Upper lobe of left lung (tissue), 6 donors: ENCODE measurements at regions not wholly inside any gene's neighbourhood (a gene's known extent, or its start where the extent isn't known, plus 50 kb on each side); places are given as distances from the start of the nearest gene placed in this dataset.
"Not testable (repeated sequence)": the region's sequence is repeated elsewhere in the genome, so short reads cannot be mapped to it uniquely, and the experiment has no call there.

Source experiments
- ATAC-seq, 2 donors: fragments of 200-7000 bp; cut with Tn5 transposase; one replicate each; pipeline ENCODE4 v1.9.1; 2022; ENCODE audit warnings: mild to moderate bottlenecking in 2 of 2, moderate library complexity in 2 of 2; ENCODE audit not compliant: low FRiP score in 2 of 2
- DNase-seq, 2 donors: peaks; one replicate each; pipeline ENCODE4 v3.0.0-alpha.2; 2019 to 2020
- H3K27ac ChIP-seq, 4 donors: fragments of 200-600 bp; sonication (generic); one replicate each; pipeline ENCODE4 v1.5.1; 2016 to 2019
- H3K27me3 ChIP-seq, 4 donors: fragments of 200-600 bp; sonication (generic); one replicate each; pipeline ENCODE4 v1.5.1; 2017 to 2019
- H3K36me3 ChIP-seq, 4 donors: fragments of 200-600 bp; sonication (generic); one replicate each; pipeline ENCODE4 v1.5.1; 2016 to 2019
- H3K4me1 ChIP-seq, 4 donors: fragments of 200-600 bp; sonication (generic); one replicate each; pipeline ENCODE4 v1.5.1; 2018 to 2019
- H3K4me3 ChIP-seq, 4 donors: fragments of 200-600 bp; sonication (generic); one replicate each; pipeline ENCODE4 v1.5.1; 2017 to 2019; ENCODE audit warnings: mild to moderate bottlenecking in 2 of 4, moderate library complexity in 1 of 4
- H3K9me3 ChIP-seq, 4 donors: fragments of 200-600 bp; sonication (generic); one replicate each; pipeline ENCODE4 v1.5.1; 2018 to 2019
- CTCF ChIP-seq, 6 experiments: fragments of 450-650 bp in 4 of 6; fragments of 200-600 bp in 2 of 6; sonication (generic) in 2 of 6; IDR thresholded peaks; one replicate each; pipeline ENCODE4 v1.5.1; 2016 to 2019; ENCODE audit warnings: antibody characterized with exemption in 6 of 6
- EP300 ChIP-seq, 4 donors: sonication (generic); formaldehyde crosslinking; IDR thresholded peaks; one replicate each; pipeline ENCODE4 v1.5.1; 2017; ENCODE audit warnings: antibody characterized with exemption in 4 of 4, control low read depth in 2 of 4
- POLR2A ChIP-seq, 4 donors: fragments of 450-650 bp; IDR thresholded peaks; one replicate each; pipeline ENCODE4 v1.5.1; 2016 to 2017; ENCODE audit warnings: antibody characterized with exemption in 4 of 4, mild to moderate bottlenecking in 2 of 4
- POLR2AphosphoS5 ChIP-seq, 2 donors: sonication (generic); formaldehyde crosslinking; IDR thresholded peaks; one replicate each; pipeline ENCODE4 v1.5.1; 2017; ENCODE audit warnings: antibody characterized with exemption in 2 of 2
- WGBS, 2 donors: methylation state at CpG; one replicate each; pipeline ENCODE4 v1.1.5; 2017 to 2018; 5-methylcytosine and 5-hydroxymethylcytosine counted together
- donor health status: DM: no; HTN: no; CAD: no; lungs with moderate emphysema.
- donor health status: DM: no; HTN: yes; CAD: no; lungs with severe emphysema.

- TF ChIP-seq POLR2AphosphoS5 (IDR thresholded peaks at IDR 0.05) (no peak), CTCF (IDR thresholded peaks at IDR 0.05) (no peak), EP300 (IDR thresholded peaks at IDR 0.05) (no peak), POLR2A (IDR thresholded peaks at IDR 0.05) (no peak)
- DNase-seq: no peak
These were observed 75.0 kb upstream of the GTF3A start for GRCh38 chr13:27349458-27349857.

GRCh38 chr13:27350825-27351224 is 73.6 kb upstream of the GTF3A start:
- H3K4me3 ChIP-seq, H3K36me3 ChIP-seq, H3K27me3 ChIP-seq, H3K9me3 ChIP-seq, DNase-seq, ATAC-seq, H3K27ac ChIP-seq: not testable (repeated sequence)
- H3K4me1 ChIP-seq: peaks cover 0 to 15% (median 0%) of the 10 kb centered on the region in 4 donors
- 93 to 94% methylated on average over 6 of the region's 6 CpGs for WGBS, 2 donors

More at GRCh38 chr13:27349458-27349857, 75.0 kb upstream of the GTF3A start:
- Histone ChIP-seq H3K4me1 (peaks cover 0 to 15% (median 0%) of the 10 kb centered on the region in 4 donors), H3K36me3 (no peaks in the 10 kb centered on the region), H3K9me3 (no peaks in the 10 kb centered on the region), H3K4me3 (no peak overlapping the region), H3K27me3 (no peaks in the 10 kb centered on the region), H3K27ac (no peak overlapping the region)
- WGBS, 2 donors: 57 to 65% methylated on average over 3 of the region's 3 CpGs
- no peak for ATAC-seq

DNA sequence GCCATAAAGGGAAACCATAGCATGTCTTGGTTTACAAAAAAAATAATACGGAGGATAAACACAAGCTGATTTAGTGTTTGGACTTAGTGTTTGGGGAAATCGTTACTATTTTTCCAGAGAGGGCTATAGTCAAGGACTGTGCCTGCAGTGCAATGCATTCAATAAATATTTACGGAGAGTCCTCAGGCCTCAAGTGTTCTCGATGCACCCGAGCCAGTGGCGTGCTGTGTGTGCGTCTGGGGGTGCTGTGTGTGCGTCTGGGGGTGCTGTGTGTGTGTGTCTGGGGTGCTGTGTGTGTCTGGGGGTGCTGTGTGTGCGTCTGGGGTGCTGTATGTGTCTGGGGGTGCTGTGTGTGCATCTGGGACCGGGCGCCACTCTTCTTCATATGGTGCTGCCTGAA is 71.7 kb upstream of the GTF3A start:
- TF ChIP-seq EP300 (IDR thresholded peaks at IDR 0.05) (no peak), CTCF (IDR thresholded peaks at IDR 0.05) (no peak), POLR2A (IDR thresholded peaks at IDR 0.05) (no peak), POLR2AphosphoS5 (IDR thresholded peaks at IDR 0.05) (no peak)
- H3K27ac ChIP-seq: peak overlapping the region in 2 of 4 donors; percentile 18 to 37
- H3K27me3 ChIP-seq: no peaks in the 10 kb centered on the region
- 61 to 72% methylated on average over 11 of the region's 11 CpGs for WGBS, 2 donors
- no peak for DNase-seq
- no peaks in the 10 kb centered on the region for H3K36me3 ChIP-seq
- ATAC-seq: peak in 1 of 2 donors; percentile 54
- peak overlapping the region in 1 of 4 donors; percentile 8 for H3K4me3 ChIP-seq
- H3K4me1 ChIP-seq: peaks cover 0 to 15% (median 0%) of the 10 kb centered on the region in 4 donors
- no peaks in the 10 kb centered on the region for H3K9me3 ChIP-seq

DNA sequence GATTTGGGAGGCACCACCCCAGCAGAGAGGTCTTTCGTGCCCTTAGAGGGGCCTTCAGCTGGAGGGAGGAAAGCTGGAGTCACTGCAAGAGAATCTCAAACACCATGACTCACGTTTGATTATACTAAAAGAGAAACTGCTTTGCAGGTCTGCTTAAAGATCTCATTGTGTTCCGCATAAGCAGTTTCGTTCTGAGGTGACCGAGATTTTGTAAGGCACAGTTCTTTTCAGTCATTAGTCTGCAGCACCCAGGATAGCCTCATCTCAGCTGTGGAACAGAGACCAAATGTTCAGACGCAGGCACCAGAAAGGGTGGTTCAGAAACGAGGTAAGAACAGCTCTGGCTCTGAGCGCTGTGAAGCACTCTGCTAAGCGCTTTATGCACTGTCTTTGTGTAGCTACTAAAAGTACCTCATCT is 71.2 kb upstream of the GTF3A start:
- 69 to 76% methylated on average over 8 to 9 of the region's 9 CpGs for WGBS, 2 donors
- no peak for ATAC-seq
- no peaks in the 10 kb centered on the region for H3K27me3 ChIP-seq
- no peaks in the 10 kb centered on the region for H3K9me3 ChIP-seq
- peaks cover 0 to 15% (median 0%) of the 10 kb centered on the region in 4 donors for H3K4me1 ChIP-seq
- H3K36me3 ChIP-seq: no peaks in the 10 kb centered on the region
- peak overlapping the region in 1 of 4 donors; percentile 8 for H3K4me3 ChIP-seq
- no peak for TF ChIP-seq CTCF (IDR thresholded peaks at IDR 0.05)
- no peak for TF ChIP-seq EP300 (IDR thresholded peaks at IDR 0.05)
- TF ChIP-seq POLR2A (IDR thresholded peaks at IDR 0.05): no peak
- peak overlapping the region in 3 of 4 donors; percentile 11 to 37 (median 18) for H3K27ac ChIP-seq
- no peak for DNase-seq

DNA sequence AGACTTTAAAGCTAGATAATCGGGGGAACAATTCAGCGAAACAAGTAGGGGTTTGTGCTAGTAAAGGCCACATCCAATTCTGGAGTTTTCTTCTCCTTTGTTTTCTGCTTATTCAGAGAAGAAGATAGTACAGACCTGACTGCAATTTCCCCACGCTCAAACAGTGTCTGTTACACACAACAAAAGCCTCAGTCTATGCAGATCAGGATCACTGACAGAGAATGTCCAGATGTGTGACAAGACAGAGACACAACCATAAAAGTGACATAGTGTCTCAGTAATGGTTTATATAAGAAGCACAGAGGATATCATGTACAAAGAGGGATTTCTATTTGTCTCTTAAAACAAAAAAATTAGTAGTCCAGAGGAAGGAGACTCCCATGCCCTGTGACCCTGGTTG is 70.7 kb upstream of the GTF3A start:
- no peak overlapping the region for H3K27ac ChIP-seq
- H3K4me3 ChIP-seq: no peak overlapping the region

More for the DNA sequence above, 70.7 kb upstream of the GTF3A start:
- DNase-seq (no peak), ATAC-seq (no peak)
- 83 to 85% methylated on average over 3 of the region's 3 CpGs for WGBS, 2 donors
- no peaks in the 10 kb centered on the region for H3K27me3 ChIP-seq
- no peaks in the 10 kb centered on the region for H3K36me3 ChIP-seq
- no peaks in the 10 kb centered on the region for H3K9me3 ChIP-seq
- TF ChIP-seq EP300 (IDR thresholded peaks at IDR 0.05) (no peak), POLR2AphosphoS5 (IDR thresholded peaks at IDR 0.05) (no peak), POLR2A (IDR thresholded peaks at IDR 0.05) (no peak), CTCF (IDR thresholded peaks at IDR 0.05) (no peak)
- peaks cover 0 to 15% (median 0%) of the 10 kb centered on the region in 4 donors for H3K4me1 ChIP-seq
